Effector CD8-positive, alpha-beta T cell (primary cell): ENCODE measurements at regions not wholly inside any gene's neighbourhood (a gene's known extent, or its start where the extent isn't known, plus 50 kb on each side); places are given as distances from the start of the nearest gene placed in this dataset.

Experiments
- DNase-seq: peaks from one replicate; lab custom pipeline; 2025; lab: John Stamatoyannopoulos, UW

GRCh38 chr1:200252531-200252930 is 157.3 kb downstream of the ZNF281 start:
- no peak for DNase-seq

GRCh38 chr1:200250469-200250868 is 159.4 kb downstream of the ZNF281 start:
- no peak for DNase-seq

- DNase-seq: no peak
Measured at GRCh38 chr1:200248541-200248940, 161.3 kb downstream of the ZNF281 start.

GRCh38 chr1:200247518-200247917 is 162.3 kb downstream of the ZNF281 start:
- DNase-seq: no peak

- no peak for DNase-seq
Measured at GRCh38 chr1:200245473-200245872, 164.4 kb downstream of the ZNF281 start.

GRCh38 chr1:200243042-200243437 is 166.8 kb downstream of the ZNF281 start:
- no peak for DNase-seq

DNA sequence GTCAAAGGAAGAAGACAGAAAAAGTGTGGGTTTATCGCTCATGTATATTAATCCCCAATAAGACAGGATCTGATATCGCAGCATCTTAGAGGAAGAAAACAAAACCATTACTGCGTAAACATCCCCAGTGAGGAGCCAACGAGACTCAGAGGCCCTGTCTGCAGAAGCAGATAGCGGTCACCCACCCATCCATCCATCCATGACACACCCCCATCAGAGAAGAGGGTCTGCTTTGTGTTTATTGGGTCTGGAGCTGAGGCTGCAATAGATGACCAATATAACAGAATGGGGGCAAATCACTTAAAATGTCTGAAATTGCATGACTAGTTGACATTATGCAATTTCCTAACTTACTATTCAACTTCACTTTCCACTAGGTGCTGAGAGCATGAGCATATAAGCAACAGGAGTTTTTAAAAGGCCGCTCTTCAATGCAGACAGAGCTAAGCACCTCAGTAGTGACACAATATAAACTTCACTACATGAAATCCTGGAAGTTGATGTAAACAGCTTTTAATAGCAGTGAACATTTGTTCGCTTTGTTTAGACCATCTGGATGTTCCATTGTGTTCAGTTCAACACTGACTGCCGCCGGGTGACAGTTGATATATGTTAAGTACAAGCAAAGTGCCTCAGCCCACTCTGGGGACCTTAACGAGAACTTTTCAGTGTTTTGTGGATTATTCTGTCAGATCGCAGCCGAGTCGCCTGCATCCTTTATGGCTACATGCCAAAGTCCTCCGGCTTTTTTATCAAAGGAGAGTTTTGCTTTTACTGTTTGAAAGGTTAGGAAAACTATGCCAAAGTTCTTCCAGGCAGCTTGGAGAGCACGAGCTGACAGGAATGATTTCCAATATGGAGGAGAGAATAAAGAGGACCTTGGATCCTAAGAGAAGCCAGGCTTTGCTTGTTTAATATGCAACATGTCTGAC is 167.5 kb downstream of the ZNF281 start:
- no peak for DNase-seq

DNA sequence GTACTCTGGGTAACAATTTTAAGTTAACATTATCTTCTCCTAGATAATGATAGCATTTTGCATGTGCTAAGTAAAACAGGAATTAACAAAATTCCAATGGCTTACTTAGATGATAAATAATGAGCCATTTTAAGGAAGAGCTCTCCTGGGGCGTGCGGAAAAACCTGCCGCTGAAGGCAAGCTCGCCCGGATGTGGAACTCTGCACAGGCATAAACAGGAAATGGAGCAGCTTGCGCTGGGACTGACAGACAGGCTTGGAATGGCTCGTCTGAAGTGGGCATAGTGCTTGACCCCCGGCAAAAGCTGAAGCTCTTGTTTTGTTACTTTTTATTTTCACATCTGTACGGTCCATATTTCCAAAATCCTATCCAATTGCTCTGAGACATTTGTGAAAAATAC is 169.2 kb downstream of the ZNF281 start:
- no peak for DNase-seq

DNA sequence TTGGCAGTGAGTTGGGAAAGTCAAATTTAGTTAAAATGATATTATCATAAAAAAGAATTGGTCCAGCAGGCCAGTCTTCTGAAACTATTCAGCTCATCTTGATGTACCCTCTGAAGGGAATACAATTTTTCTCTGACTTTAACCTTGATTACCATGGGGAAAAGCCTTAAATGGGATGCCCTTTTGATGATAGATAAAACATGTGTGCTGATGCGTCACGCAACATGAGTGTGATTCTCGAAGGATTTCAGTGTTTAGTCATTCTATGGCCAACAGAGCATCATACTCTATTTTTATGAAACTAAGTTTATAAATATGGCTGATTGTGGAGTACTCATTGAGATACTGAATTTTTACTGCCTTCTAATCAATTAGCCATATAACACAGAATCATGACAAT is 171.5 kb downstream of the ZNF281 start:
- no peak for DNase-seq

DNA sequence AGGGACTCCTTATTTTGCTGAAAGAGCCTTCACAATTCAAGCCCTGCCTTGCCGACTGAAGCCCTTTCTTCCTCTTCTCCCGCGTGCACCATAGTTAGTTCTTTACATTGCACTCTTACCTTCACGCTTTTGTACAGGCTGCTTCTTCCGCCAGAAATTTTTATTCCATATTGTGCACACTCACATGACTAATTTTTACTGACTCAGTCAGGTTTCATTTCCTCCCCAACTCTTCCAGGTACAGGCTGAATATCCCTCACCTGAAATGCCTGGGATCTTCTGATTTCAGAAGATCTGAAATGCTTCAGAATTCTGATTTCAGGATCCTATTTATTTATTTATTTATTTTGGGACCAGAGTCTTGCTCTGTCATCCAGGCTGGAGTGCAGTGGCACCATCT is 172.8 kb downstream of the ZNF281 start:
- DNase-seq: no peak

DNA sequence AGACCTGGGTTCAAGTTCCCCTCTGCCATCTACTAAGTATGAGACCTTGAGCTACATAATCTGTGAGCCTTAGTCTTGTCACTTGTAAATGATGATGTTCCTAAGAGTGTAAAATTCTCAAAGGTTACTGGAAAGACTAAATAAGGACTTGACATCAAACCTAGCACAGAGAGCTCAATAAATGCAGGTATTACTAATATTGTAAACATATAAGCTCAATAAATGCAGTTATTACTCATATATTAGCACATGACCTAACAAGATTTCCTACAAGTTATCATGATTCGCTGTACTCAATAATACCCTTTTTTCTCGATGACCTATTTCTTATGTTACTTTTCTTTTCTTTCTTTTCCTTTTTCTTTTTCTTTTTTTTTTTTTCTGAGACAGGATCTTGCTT is 174.9 kb downstream of the ZNF281 start:
- no peak for DNase-seq

DNA sequence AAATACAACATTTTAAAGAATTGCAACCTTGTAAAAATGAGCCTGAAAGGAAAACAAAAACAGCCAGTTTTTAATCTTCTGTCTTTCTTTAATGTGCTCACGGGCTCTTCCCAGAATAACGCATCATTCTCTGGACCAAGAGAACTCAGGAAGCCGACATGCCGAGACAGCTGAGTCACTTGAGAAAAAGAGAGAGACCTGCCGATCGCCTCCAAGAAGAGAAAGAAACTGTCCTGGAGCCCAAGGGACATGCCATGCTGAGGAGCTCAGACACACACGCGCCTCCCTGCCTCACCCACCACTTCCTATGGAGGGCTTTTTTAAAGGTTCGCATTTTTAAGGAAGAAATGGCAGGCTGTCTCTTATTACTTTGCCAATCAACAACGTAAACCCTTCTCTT is 176.4 kb downstream of the ZNF281 start:
- DNase-seq: no peak

- DNase-seq: no peak
Measured at GRCh38 chr1:200231787-200232231, 178.0 kb downstream of the ZNF281 start.

- DNase-seq: no peak
Measured at GRCh38 chr1:200230671-200231070, 179.2 kb downstream of the ZNF281 start.

DNA sequence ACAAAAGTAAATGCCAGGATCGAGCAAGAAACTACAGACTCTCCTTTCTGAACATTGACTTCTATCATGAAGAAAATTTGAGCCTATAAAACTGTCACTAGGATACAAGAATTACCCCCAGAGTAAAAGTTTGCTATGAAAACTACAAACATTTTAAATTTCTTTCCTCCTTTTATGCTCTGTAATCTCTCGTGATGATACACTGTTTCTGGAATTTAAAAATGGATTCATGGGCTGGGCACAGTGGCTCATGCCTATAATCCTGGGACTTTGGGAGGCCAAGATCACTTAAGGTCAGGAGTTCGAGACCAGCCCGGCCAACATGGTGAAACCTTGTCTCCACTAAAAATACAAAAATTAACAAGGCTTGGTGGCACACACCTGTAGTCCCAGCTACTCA is 181.3 kb downstream of the ZNF281 start:
- no peak for DNase-seq

DNA sequence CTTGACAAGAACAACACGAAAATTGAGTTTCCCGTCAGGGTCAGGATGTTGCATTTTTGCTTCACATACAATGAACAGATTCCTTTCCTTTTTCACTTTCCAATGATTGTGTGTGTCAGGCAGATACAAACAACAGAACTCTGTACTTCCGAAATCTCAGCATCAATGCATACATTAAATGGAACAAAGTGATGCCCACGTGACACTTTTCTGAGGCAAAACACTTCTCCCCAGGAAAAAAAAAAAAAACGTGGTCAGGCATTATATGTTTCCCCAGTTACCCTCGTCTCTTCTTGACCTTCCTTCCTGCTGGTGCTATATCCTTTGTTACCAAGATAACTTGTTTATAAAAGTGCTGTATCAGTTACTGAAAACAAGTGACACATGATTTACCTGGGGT is 181.8 kb downstream of the ZNF281 start:
- DNase-seq: no peak
